Suprapubic skin (tissue), 4 donors: ENCODE measurements at regions not wholly inside any gene's neighbourhood (a gene's known extent, or its start where the extent isn't known, plus 50 kb on each side); places are given as distances from the start of the nearest gene placed in this dataset.

Experiments
- DNase-seq, 2 donors: peaks; one replicate each; pipeline ENCODE4 v3.0.0-alpha.2; 2019; ENCODE audit warnings: low spot score in 2 of 2
- H3K27ac ChIP-seq: fragments of 200-600 bp; sonication (generic); one replicate; pipeline ENCODE4 v1.5.1; 2019
- H3K27me3 ChIP-seq: fragments of 200-600 bp; sonication (generic); one replicate; pipeline ENCODE4 v1.5.1; 2019
- H3K36me3 ChIP-seq: fragments of 200-600 bp; sonication (generic); one replicate; pipeline ENCODE4 v1.5.1; 2019
- H3K4me1 ChIP-seq: fragments of 200-600 bp; sonication (generic); one replicate; pipeline ENCODE4 v1.5.1; 2019
- H3K4me3 ChIP-seq: fragments of 200-600 bp; sonication (generic); one replicate; pipeline ENCODE4 v1.5.1; 2019; ENCODE audit warnings: mild to moderate bottlenecking
- H3K9me3 ChIP-seq: fragments of 200-600 bp; sonication (generic); one replicate; pipeline ENCODE4 v1.5.1; 2019
- EP300 ChIP-seq: sonication (generic); formaldehyde crosslinking; IDR thresholded peaks from one replicate; pipeline ENCODE4 v1.6.1; 2017; ENCODE audit warnings: antibody characterized with exemption
- POLR2A ChIP-seq, 2 donors: fragments of 450-650 bp; IDR thresholded peaks; one replicate each; pipeline ENCODE4 v1.6.1; 2017; ENCODE audit warnings: antibody characterized with exemption in 2 of 2, mild to moderate bottlenecking in 2 of 2, moderate library complexity in 2 of 2
- POLR2AphosphoS5 ChIP-seq, 3 donors: sonication (generic); formaldehyde crosslinking; IDR thresholded peaks; one replicate each; pipeline ENCODE4 v1.6.1; 2017; ENCODE audit warnings: antibody characterized with exemption in 3 of 3
- WGBS: methylation state at CpG from one replicate; pipeline ENCODE4 v1.1.5; 2018; 5-methylcytosine and 5-hydroxymethylcytosine counted together
- TF ChIP-seq, protein P1 (sequence below), 2 donors: fragments of 200-600 bp in 1 of 2; fragments of 450-650 bp in 1 of 2; sonication (generic) in 1 of 2; IDR thresholded peaks; one replicate each; pipeline ENCODE4 v1.5.1; 2016 to 2019; ENCODE audit warnings: antibody characterized with exemption in 2 of 2, mild to moderate bottlenecking in 1 of 2, moderate library complexity in 1 of 2

DNA sequence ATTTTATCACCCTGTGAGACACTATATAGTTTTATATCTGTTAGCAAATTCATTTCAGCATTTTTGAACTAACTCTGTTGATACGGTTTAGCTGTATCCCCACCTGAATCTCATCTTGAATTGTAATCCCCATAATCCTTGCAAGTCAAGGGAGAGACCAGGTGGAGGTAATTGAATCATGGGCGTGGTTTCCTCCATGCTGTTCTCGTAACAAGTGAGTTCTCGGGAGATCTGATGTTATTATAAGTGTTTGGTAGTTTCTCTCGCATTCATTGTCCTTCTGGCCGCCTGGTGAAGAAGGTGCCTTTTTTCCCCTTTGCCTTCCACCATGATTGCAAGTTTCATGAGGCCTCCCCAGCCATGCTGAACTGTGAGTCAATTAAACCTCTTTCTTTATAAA, 53.2 kb upstream of the TMC3 start:
- TF ChIP-seq EP300 (no peak), POLR2AphosphoS5 (IDR thresholded peaks at IDR 0.05) (no peak), POLR2A (IDR thresholded peaks at IDR 0.05) (no peak)
- TF ChIP-seq, protein P1, sequence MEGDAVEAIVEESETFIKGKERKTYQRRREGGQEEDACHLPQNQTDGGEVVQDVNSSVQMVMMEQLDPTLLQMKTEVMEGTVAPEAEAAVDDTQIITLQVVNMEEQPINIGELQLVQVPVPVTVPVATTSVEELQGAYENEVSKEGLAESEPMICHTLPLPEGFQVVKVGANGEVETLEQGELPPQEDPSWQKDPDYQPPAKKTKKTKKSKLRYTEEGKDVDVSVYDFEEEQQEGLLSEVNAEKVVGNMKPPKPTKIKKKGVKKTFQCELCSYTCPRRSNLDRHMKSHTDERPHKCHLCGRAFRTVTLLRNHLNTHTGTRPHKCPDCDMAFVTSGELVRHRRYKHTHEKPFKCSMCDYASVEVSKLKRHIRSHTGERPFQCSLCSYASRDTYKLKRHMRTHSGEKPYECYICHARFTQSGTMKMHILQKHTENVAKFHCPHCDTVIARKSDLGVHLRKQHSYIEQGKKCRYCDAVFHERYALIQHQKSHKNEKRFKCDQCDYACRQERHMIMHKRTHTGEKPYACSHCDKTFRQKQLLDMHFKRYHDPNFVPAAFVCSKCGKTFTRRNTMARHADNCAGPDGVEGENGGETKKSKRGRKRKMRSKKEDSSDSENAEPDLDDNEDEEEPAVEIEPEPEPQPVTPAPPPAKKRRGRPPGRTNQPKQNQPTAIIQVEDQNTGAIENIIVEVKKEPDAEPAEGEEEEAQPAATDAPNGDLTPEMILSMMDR (IDR thresholded peaks at IDR 0.05), result no peak
- Histone ChIP-seq H3K4me3 (no peak overlapping the region), H3K27ac (no peak overlapping the region), H3K36me3 (no peaks in the 10 kb centered on the region), H3K4me1 (no peaks in the 10 kb centered on the region), H3K27me3 (no peaks in the 10 kb centered on the region), H3K9me3 (no peaks in the 10 kb centered on the region)
- no peak for DNase-seq
- 85% methylated on average over 6 of the region's 6 CpGs for WGBS

DNA sequence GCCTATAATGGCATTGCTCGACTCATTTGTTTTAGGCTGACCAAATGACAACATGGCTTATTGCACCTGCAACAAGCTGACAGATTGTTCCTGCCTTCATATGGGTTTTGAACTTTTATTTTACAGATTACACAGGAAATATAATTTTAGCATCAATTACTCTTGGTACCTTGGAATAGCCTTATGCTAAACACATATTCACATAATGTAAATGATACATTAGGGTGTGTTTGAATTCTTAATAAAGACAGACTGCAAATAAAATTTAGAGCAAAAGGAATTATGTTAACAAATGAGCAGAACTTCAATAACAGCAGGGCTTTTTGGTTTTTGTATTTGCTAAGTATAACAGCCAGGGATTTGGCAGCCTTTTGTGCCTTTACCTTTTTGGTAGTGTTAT, 51.9 kb upstream of the TMC3 start:
- Histone ChIP-seq H3K36me3 (no peaks in the 10 kb centered on the region), H3K4me1 (no peaks in the 10 kb centered on the region), H3K4me3 (no peak overlapping the region), H3K9me3 (no peaks in the 10 kb centered on the region), H3K27me3 (no peaks in the 10 kb centered on the region), H3K27ac (no peak overlapping the region)
- no peak for TF ChIP-seq POLR2A (IDR thresholded peaks at IDR 0.05)
- TF ChIP-seq POLR2AphosphoS5 (IDR thresholded peaks at IDR 0.05), result no peak
- no peak for TF ChIP-seq EP300
- TF ChIP-seq, protein P1 (IDR thresholded peaks at IDR 0.05), result no peak
- 88% methylated on average over 1 of the region's 1 CpG for WGBS
- no peak for DNase-seq
